ENCODE measurements at regions not wholly inside any gene's neighbourhood (a gene's known extent, or its start where the extent isn't known, plus 50 kb on each side); places are given as distances from the start of the nearest gene placed in this dataset.

DNA sequence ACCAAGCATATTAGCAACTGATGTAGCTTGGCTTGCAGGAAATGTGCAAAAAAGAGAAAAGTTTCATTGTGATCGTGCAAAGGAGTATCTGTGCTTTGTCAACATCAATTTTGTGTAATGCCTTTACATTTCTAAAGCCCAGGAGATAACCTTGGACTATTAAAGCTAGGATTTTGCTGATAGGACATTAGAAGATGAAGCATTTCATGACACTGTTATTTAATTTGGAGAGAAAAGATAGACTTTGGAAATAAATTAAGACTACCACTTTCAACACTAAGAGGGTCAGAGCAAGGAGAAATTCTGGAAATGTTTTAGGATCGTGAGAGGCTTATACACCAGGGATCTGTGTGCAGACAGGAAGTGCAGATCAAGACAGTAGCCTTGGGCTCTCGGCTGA lies 120.6 kb upstream of the MID1 start:
- TF ChIP-seq, protein P1, sequence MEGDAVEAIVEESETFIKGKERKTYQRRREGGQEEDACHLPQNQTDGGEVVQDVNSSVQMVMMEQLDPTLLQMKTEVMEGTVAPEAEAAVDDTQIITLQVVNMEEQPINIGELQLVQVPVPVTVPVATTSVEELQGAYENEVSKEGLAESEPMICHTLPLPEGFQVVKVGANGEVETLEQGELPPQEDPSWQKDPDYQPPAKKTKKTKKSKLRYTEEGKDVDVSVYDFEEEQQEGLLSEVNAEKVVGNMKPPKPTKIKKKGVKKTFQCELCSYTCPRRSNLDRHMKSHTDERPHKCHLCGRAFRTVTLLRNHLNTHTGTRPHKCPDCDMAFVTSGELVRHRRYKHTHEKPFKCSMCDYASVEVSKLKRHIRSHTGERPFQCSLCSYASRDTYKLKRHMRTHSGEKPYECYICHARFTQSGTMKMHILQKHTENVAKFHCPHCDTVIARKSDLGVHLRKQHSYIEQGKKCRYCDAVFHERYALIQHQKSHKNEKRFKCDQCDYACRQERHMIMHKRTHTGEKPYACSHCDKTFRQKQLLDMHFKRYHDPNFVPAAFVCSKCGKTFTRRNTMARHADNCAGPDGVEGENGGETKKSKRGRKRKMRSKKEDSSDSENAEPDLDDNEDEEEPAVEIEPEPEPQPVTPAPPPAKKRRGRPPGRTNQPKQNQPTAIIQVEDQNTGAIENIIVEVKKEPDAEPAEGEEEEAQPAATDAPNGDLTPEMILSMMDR (conservative IDR thresholded peaks at IDR 0.05; ENCODE audit: low read length), result no peak
- TF ChIP-seq EZH2phosphoT487 (IDR thresholded peaks at IDR 0.05; ENCODE audit: borderline replicate concordance), result no peak
